ENCODE measurements at regions not wholly inside any gene's neighbourhood (a gene's known extent, or its start where the extent isn't known, plus 50 kb on each side); places are given as distances from the start of the nearest gene placed in this dataset.
"Not testable (repeated sequence)": the region's sequence is repeated elsewhere in the genome, so short reads cannot be mapped to it uniquely, and the experiment has no call there.

DNA sequence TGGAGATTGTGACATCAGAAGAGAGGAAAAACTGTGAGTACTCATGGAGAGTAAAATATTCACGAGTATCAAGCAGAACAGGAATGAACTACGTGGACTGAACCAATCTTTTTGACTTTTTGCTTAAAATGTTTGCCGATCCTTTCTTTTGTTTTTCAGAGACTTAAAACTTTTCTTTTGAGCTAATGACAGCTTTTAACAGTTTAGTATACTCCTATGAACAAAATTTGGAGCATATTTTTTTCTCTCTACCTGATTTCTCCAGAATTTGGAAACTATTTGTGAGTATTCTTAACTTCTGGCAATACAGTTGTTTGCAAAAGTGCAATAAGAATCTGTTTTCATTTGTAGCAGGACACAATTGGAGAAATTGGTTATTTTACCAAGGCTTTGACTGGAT, 786.3 kb downstream of the SORCS1 start:
- no peak for DNase-seq

DNA sequence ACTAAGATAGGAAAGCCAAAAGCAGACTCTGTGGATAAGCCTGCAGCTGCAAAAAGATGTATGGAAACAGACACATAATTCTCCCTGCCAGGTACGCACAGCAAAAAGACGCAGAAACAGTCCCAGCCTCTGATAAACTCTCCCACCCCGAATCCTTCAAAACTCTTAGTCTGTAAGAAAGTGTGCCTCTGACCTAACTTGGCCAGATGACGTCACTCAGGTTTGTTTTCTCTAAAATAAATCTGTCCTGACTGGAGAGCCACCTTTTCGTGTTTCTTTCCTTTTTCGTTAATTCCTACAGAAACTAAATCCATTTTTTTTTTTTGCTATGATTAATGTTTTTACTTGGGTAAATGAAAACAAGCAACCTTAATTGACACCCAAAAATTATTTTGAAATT, 793.8 kb downstream of the SORCS1 start:
- no peak for DNase-seq

DNA sequence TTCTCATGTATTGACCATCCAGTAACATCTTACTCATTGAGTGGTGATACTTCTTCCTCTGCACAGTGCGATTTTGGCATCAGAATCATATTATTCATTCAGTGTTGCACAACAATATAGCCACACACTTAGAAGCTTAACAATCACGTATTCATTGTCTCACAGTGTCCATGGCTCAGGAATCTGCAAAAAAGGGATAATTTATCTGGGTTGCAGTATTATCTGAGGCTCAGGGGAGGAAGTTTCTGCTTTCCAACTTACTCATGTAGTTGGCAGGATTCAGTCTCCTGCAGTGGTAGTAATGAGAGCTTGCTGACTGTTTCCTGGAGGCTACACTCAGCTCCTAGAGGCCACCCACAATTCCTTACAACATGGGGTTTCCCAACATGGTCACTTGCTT, 803.6 kb downstream of the SORCS1 start:
- DNase-seq: no peak

GRCh38 chr10:106355450-106355849, 809.1 kb downstream of the SORCS1 start:
- no peak for DNase-seq

DNA sequence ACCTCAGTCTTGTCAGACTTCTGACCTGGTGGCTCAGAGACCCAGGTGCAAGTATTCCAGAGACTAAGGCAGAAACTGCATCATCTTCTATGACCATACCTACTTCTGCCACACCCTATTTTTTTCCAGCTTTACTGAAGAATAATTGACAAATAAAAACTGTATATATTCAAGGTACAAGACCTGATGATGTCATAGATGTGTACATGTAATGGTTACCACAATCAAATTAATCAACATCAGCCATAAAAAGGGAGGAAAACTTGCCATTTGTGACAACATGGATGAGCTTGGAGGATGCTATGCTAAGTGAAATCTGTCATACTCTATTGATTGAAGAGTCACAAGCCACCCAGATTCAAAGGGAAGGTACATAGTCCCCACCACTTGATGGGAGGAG, 815.6 kb downstream of the SORCS1 start:
- no peak for DNase-seq

DNA sequence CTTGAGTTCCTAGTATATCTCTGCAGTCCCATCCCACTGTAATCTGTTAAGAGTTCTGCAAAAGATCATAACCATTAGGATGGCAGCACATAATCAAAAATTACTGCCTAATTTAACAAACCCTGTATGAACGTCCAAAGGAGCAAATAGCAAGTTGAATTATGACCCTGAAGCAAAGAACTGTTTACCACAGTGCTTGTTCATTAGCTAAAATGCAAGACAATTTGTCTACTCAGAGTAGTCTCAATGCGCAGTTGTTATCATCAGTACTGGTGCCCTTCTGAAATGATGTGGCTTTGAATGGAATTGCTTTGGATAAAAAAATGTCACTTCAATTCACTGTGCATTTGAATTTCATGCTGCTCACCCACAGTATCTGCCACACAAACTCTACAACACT, 817.0 kb downstream of the SORCS1 start:
- DNase-seq: no peak

GRCh38 chr10:106343539-106343938, 821.0 kb downstream of the SORCS1 start:
- not testable (repeated sequence) for DNase-seq

- DNase-seq: no peak
These were observed 823.1 kb downstream of the SORCS1 start for GRCh38 chr10:106341356-106341755.

DNA sequence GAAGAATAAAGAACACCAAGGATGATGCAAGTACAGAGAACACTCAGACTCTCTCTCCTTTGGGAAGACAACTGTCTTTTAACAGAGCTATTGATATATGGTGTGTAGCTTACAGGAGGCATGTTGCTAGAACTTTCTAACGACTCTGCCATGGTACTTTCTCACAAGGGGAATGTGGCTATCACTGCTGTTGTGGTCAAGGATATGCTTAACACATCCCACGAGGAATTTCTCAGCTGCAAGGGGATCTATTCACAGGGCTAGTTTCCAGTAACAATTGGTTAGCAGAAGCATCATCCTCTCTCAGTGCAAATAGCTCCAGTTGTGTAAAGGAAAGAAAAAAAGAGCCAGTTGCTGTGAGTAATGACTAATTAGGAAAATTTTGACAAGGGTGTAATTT, 826.0 kb downstream of the SORCS1 start:
- DNase-seq: no peak

DNA sequence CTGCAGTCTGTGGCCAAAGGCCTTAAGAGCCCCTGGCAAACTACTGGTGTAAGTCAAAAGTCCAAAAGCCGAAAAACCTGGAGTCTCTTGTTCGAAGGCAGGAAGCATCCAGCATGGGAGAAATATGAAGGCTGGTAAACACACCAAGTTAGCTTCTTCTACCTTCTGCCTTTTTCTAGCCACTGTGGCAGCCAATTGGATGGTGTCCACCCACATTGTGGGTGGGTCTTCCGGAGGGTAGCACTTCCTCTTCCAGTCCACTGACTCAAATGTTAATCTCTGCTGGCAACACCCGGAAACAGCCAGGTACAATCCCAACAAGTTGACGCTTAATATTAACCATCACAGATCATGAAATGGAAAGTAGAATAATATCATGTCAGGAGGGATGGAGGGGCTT, 827.6 kb downstream of the SORCS1 start:
- no peak for DNase-seq

- no peak for DNase-seq
These were observed 836.8 kb downstream of the SORCS1 start for GRCh38 chr10:106327747-106328146.

- DNase-seq: no peak
These were observed 843.6 kb downstream of the SORCS1 start for GRCh38 chr10:106320876-106321275.

- DNase-seq: no peak
These were observed 844.4 kb downstream of the SORCS1 start for GRCh38 chr10:106320078-106320477.

GRCh38 chr10:106317554-106317953, 847.0 kb downstream of the SORCS1 start:
- DNase-seq: no peak

- no peak for DNase-seq
These were observed 851.5 kb downstream of the SORCS1 start for GRCh38 chr10:106313041-106313440.

DNA sequence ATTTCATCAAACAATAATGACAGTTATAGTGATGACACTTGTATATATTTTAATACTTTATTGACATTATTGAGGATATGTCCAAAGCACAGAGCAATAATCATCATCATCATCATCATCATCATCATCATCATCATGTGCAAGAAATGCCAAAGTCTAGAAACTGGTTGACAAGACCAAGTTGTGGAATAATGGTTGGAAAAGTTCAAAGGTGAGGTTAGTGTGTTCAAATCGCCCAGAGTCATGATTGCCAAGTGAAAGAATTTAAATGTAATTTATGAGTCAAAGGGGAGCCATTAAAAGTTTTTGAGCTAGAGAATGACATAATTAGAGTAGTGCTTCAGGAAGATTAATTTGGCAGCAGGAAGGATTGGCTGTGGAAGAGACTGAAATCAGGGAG, 852.4 kb downstream of the SORCS1 start:
- DNase-seq: no peak

GRCh38 chr10:106311590-106311989, 852.9 kb downstream of the SORCS1 start:
- DNase-seq: no peak

- DNase-seq: no peak
These were observed 853.9 kb downstream of the SORCS1 start for GRCh38 chr10:106310596-106310995.

DNA sequence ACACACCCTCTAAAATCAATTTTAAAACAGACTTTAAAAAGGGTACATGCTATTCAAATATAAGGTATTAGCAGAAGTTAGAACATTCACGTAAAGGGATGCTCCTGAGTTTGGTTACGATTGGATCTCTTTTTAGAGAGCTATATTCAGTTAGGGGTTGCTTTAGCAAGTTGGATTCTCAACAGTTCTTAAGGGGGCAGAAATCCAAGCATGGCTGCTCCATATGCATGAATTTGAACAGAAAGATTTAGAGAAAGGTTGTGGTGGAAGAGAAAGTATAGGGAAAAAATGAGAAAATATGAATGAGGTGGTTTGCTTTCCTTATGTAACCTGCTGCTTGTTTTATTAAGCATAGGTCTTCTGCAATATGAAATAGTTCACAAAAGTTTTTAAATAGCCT, 855.1 kb downstream of the SORCS1 start:
- no peak for DNase-seq

GRCh38 chr10:106308284-106308683, 856.2 kb downstream of the SORCS1 start:
- no peak for DNase-seq

DNA sequence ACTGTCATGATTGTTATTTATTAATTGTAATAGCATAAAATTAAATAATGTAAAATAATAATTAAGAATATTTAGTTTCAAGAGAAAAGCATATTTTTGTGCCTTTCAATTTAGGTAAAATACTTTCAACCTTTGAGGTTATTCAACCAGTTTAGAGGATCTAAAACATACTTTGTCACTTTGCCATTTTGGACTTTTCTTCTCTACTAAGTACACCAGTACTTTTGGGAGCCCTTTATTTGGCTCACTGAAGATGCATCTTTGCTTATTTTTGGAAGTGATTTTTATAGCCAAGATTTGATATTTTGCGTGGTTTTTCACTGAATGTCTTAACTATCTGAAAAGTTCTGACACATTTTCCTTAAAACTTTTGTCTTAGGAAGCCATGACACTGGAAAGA, 860.5 kb downstream of the SORCS1 start:
- DNase-seq: no peak

DNA sequence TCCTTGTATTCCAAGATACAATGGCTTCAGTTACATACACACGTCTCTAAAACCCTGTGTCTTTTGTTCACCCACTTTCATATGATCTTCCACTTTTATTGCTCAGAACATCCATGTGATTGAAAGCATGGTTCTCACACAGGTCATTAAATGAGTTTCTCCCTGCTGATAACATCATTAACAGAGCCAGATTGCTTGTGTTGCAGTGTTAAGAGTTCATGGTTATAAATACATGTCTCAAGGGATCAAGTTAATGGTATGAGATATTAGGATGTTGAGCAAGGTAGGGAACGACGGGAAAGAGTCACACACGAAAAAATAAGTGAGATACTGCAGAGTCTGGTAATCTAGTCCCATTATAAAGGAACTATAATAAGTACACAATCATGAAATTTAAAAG, 861.5 kb downstream of the SORCS1 start:
- DNase-seq: no peak

- no peak for DNase-seq
These were observed 863.4 kb downstream of the SORCS1 start for GRCh38 chr10:106301146-106301545.

DNA sequence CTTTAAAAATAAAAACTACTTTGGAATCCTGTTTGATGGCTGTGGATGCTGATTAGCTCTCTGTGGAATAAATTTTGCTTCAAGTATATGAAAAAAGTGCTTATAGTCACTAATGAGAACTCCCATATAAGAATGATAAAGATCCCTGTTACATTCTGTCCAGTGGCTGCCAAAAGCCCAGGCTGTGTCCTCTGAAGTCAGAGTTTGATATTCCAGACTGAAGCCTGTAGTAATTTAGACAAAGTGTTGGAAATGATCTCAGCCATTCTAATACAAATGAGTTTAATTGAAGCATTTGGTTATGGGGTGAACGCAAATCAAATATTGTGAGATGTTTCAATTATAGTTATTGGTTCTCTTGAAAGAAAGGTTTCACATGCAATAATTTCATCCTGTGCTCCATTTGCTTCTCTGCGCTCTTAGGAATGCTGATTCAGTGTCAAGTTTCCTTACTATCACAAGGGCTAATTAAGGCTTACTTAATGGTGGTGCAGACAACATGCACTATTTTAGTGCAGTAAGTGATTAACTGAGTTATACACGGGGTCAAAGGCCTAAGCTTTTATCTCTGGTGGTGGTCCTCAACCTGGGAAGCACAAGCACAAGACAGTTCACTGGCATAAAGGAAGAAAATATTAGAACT, 867.6 kb downstream of the SORCS1 start:
- DNase-seq: no peak

- DNase-seq: no peak
These were observed 879.5 kb downstream of the SORCS1 start for GRCh38 chr10:106284802-106285587.
